ENCODE measurements at regions not wholly inside any gene's neighbourhood (a gene's known extent, or its start where the extent isn't known, plus 50 kb on each side); places are given as distances from the start of the nearest gene placed in this dataset.
A peak's percentile ranks its signal among the peaks of the same experiment; 100 is the strongest.

DNA sequence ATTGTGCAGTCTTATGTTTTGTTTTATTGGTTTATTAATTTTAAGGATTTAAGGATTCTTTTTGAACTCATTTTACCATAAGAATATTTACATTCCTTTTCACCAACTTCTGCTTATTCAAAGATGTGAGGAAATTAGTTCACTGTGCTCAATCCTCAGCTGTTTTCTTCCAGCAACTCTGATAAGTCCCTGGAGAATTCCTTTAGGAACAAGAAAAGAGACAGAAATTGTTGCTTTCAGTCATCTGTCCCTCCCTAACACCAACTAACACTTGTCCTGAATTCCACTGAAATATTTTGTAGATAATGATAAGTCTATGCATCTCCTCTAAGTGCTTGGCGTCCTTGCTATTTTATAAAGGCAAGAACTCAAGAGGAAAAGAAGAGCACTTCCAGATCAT lies 334.8 kb upstream of the MARCKS start:
- no peaks in the 10 kb centered on the region for H3K27me3 Mint-ChIP-seq (ENCODE audit: insufficient read depth)
- H3K9me3 Mint-ChIP-seq: no peaks in the 10 kb centered on the region
- TF ChIP-seq, protein P1, sequence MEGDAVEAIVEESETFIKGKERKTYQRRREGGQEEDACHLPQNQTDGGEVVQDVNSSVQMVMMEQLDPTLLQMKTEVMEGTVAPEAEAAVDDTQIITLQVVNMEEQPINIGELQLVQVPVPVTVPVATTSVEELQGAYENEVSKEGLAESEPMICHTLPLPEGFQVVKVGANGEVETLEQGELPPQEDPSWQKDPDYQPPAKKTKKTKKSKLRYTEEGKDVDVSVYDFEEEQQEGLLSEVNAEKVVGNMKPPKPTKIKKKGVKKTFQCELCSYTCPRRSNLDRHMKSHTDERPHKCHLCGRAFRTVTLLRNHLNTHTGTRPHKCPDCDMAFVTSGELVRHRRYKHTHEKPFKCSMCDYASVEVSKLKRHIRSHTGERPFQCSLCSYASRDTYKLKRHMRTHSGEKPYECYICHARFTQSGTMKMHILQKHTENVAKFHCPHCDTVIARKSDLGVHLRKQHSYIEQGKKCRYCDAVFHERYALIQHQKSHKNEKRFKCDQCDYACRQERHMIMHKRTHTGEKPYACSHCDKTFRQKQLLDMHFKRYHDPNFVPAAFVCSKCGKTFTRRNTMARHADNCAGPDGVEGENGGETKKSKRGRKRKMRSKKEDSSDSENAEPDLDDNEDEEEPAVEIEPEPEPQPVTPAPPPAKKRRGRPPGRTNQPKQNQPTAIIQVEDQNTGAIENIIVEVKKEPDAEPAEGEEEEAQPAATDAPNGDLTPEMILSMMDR (IDR thresholded peaks at IDR 0.05): no peak
- H3K4me1 Mint-ChIP-seq (ENCODE audit: low read depth): peaks cover 11% of the 10 kb centered on the region
- no peaks in the 10 kb centered on the region for H3K36me3 Mint-ChIP-seq (ENCODE audit: low read depth)
- no peak for DNase-seq
- no peak overlapping the region for H3K27ac Mint-ChIP-seq
- H3K4me3 Mint-ChIP-seq: no peak overlapping the region

DNA sequence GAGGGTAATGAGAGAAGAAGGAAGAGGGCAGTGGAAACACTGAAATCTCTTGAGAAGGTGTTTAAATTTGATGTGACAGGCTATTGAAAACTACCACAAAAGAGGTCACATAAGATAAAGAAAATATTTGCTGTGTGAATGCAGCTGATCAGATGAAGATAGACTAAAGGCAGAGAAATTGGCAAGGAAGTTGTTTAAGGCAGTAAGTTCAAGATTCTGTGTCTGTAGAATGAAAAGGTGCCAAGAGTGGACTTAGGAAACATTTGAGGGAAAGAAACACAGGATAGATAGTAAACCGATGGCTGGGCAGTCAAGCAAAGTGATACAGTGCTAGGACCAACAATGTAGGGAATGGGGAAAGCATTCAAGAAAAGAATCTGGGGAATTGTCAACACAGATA lies 332.3 kb upstream of the MARCKS start:
- Mint-ChIP-seq H3K27me3 (ENCODE audit: insufficient read depth) (no peaks in the 10 kb centered on the region), H3K4me3 (no peak overlapping the region), H3K9me3 (no peaks in the 10 kb centered on the region), H3K27ac (no peak overlapping the region), H3K36me3 (ENCODE audit: low read depth) (no peaks in the 10 kb centered on the region), H3K4me1 (ENCODE audit: low read depth) (peaks cover 26% of the 10 kb centered on the region)
- no peak for DNase-seq
- TF ChIP-seq, protein P1 (IDR thresholded peaks at IDR 0.05): no peak

DNA sequence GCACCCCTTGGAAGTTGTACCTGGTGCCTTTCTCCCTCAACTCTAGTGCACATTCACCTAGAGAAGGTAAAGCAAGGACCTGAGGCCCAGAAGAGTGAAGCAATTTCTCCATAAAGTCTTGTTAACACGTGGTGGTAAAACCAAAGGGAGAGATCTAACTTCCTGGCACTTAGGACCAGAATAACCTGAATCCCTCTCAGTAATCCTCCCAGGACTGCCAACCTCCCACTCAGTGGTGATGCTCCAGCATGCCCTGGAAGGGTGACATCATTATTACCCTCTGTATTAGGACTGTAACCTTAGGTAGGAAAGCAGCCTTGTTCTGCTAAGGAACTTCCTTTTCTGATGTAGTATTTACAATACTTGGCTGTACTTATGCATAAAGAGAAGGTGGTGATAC lies 330.6 kb upstream of the MARCKS start:
- Mint-ChIP-seq H3K36me3 (ENCODE audit: low read depth) (no peaks in the 10 kb centered on the region), H3K9me3 (no peaks in the 10 kb centered on the region), H3K4me1 (ENCODE audit: low read depth) (peaks cover 36% of the 10 kb centered on the region), H3K4me3 (no peak overlapping the region), H3K27ac (no peak overlapping the region), H3K27me3 (ENCODE audit: insufficient read depth) (no peaks in the 10 kb centered on the region)
- TF ChIP-seq, protein P1 (IDR thresholded peaks at IDR 0.05): no peak
- DNase-seq: no peak

DNA sequence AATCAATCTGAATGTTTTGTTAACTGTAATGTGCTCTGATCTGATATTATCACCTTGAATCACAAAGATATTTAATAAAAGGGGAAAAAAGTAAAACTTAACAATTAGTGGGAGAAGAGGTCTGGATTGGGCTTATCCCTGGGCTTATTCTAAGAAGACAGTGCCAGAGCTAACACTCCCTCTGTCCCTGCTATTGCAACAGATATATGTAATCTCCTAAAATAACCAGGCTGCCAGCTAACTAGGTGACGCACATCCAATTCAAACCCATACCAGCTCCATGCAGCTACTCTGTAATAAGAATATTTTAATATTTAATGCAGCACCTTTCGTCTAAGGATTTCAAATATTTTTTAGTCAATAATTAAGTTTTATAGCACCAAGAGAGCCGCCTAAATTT lies 330.1 kb upstream of the MARCKS start:
- Mint-ChIP-seq H3K4me3 (no peak overlapping the region), H3K36me3 (ENCODE audit: low read depth) (no peaks in the 10 kb centered on the region), H3K9me3 (no peaks in the 10 kb centered on the region), H3K27ac (no peak overlapping the region), H3K27me3 (ENCODE audit: insufficient read depth) (no peaks in the 10 kb centered on the region), H3K4me1 (ENCODE audit: low read depth) (peaks cover 36% of the 10 kb centered on the region)
- TF ChIP-seq, protein P1 (IDR thresholded peaks at IDR 0.05): no peak
- DNase-seq: no peak

DNA sequence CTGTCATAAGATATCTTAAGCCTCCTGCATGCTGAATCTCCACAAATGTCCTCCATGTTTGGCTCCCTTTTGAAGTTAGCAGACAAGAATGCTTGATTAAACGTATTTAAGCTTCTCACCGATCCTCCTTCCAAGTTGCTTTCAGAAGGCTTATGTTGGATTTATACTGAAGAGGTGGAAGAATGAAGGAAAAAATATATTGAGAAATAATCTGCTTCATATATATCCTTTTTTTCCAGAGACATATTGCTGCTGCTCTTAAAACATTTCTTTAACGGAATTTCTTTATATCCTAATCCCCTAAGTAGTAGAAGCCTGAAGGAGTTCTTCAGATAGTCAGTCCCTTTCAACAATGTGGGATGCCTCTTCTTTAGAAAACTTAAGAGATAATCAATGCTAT lies 329.0 kb upstream of the MARCKS start:
- no peak for DNase-seq
- no peaks in the 10 kb centered on the region for H3K27me3 Mint-ChIP-seq (ENCODE audit: insufficient read depth)
- H3K27ac Mint-ChIP-seq: no peak overlapping the region
- H3K9me3 Mint-ChIP-seq: no peaks in the 10 kb centered on the region
- no peak overlapping the region for H3K4me3 Mint-ChIP-seq
- TF ChIP-seq, protein P1 (IDR thresholded peaks at IDR 0.05): no peak
- H3K4me1 Mint-ChIP-seq (ENCODE audit: low read depth): peaks cover 36% of the 10 kb centered on the region
- no peaks in the 10 kb centered on the region for H3K36me3 Mint-ChIP-seq (ENCODE audit: low read depth)

DNA sequence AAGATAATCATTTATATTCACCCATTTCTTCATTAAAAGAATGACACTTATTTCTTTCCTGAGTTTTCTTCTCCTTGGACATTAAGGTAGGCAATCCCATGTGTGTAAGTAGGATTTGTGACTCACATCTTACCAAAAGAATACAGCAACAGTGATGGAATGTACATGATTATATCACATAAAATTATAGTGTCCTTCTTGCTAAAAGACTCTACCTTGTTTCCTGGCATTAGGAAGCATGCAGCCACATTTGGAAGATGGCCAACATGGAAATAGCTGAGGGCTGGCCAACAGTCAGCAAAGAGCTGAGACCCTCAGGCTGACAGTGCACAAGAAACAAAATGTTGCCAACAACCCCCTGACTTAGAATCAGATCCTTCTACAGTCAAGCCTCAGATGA lies 327.9 kb upstream of the MARCKS start:
- peak; percentile 32 for DNase-seq
- H3K36me3 Mint-ChIP-seq (ENCODE audit: low read depth): no peaks in the 10 kb centered on the region
- no peak overlapping the region for H3K4me3 Mint-ChIP-seq
- TF ChIP-seq, protein P1 (IDR thresholded peaks at IDR 0.05): no peak
- peaks cover 36% of the 10 kb centered on the region for H3K4me1 Mint-ChIP-seq (ENCODE audit: low read depth)
- no peaks in the 10 kb centered on the region for H3K9me3 Mint-ChIP-seq
- H3K27ac Mint-ChIP-seq: peak overlapping the region; percentile 28; the same call in 1 of the 2 replicates
- H3K27me3 Mint-ChIP-seq (ENCODE audit: insufficient read depth): no peaks in the 10 kb centered on the region

All from HFFc6 (cell line).